HG03175 (cell line): ENCODE measurements at regions not wholly inside any gene's neighbourhood (a gene's known extent, or its start where the extent isn't known, plus 50 kb on each side); places are given as distances from the start of the nearest gene placed in this dataset.
"Not testable (repeated sequence)": the region's sequence is repeated elsewhere in the genome, so short reads cannot be mapped to it uniquely, and the experiment has no call there.

Source experiments
- ATAC-seq: cut with Tn5 transposase; IDR thresholded peaks from one replicate; pipeline ENCODE4 v1.9.1; 2021; ENCODE audit warnings: mild to moderate bottlenecking, moderate library complexity; ENCODE audit not compliant: unreplicated experiment

GRCh38 chr10:56547163-56547562 is 186.1 kb upstream of the ZWINT start:
- ATAC-seq = no peak

- ATAC-seq = no peak
Observed at GRCh38 chr10:56537984-56538383, 176.9 kb upstream of the ZWINT start.

GRCh38 chr10:56522166-56522565 is 161.1 kb upstream of the ZWINT start:
- no peak for ATAC-seq

- ATAC-seq = no peak
Observed at GRCh38 chr10:56508562-56508961, 147.5 kb upstream of the ZWINT start.

- no peak for ATAC-seq
Observed at GRCh38 chr10:56507033-56507432, 146.0 kb upstream of the ZWINT start.

- ATAC-seq = no peak
Observed at GRCh38 chr10:56505555-56505954, 144.5 kb upstream of the ZWINT start.

- ATAC-seq = no peak
Observed at GRCh38 chr10:56496186-56496486, 135.1 kb upstream of the ZWINT start.

GRCh38 chr10:56487746-56488145 is 126.7 kb upstream of the ZWINT start:
- no peak for ATAC-seq

- no peak for ATAC-seq
Observed at GRCh38 chr10:56481521-56482091, 120.5 kb upstream of the ZWINT start.

GRCh38 chr10:56472978-56473377 is 111.9 kb upstream of the ZWINT start:
- no peak for ATAC-seq

- no peak for ATAC-seq
Observed at GRCh38 chr10:56470701-56471100, 109.6 kb upstream of the ZWINT start.

- no peak for ATAC-seq
Observed at GRCh38 chr10:56469482-56469881, 108.4 kb upstream of the ZWINT start.

- no peak for ATAC-seq
Observed at GRCh38 chr10:56466005-56466404, 104.9 kb upstream of the ZWINT start.

- no peak for ATAC-seq
Observed at GRCh38 chr10:56449770-56450169, 88.7 kb upstream of the ZWINT start.

DNA sequence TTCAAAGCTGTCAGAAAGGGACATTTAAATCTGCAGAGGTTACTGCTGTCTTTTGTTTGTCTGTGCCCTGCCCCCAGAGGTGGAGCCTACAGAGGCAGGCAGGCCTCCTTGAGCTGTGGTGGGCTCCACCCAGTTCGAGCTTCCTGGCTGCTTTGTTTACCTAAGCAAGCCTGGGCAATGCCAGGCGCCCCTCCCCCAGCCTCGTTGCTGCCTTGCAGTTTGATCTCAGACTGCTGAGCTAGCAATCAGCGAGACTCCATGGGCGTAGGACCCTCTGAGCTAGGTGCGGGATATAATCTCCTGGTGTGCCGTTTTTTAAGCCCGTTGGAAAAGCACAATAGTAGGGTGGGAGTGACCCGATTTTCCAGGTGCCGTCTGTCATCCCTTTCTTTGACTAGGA is 86.6 kb upstream of the ZWINT start:
- ATAC-seq = not testable (repeated sequence)

- ATAC-seq = not testable (repeated sequence)
Observed at GRCh38 chr10:56441337-56441736, 80.3 kb upstream of the ZWINT start.
